ENCODE measurements at regions not wholly inside any gene's neighbourhood (a gene's known extent, or its start where the extent isn't known, plus 50 kb on each side); places are given as distances from the start of the nearest gene placed in this dataset.

- no peak for DNase-seq (ENCODE audit: low read depth in 4 of 4, low spot score in 2 of 4)
Observed at GRCh38 chr6:96460052-96460700, 61.4 kb upstream of the UFL1 start.

- DNase-seq (ENCODE audit: low read depth in 4 of 4, low spot score in 2 of 4) = no peak
Observed at GRCh38 chr6:96465321-96465903, 56.2 kb upstream of the UFL1 start.

- no peak for DNase-seq (ENCODE audit: low read depth in 4 of 4, low spot score in 2 of 4)
Observed at GRCh38 chr6:96466147-96466863, 55.3 kb upstream of the UFL1 start.

DNA sequence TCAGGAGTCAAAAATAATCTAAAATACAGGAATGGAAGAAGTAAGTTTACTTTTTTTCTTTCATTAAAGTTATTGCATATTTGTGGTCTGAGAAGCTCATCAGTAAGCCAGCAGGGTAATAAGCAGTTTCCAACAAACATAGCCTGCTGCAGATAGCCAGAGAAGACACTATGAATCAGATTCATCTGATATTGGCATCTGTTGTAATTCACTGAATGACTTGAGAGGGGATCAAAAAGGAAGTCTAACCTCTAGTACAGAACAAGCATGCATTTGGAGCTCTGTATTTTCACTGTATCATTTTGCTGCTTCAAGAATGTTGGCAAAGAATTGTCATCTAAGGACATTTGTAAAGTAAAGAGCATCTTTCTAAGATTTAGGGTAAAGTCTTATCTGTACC lies 53.8 kb upstream of the UFL1 start:
- no peak for DNase-seq (ENCODE audit: low read depth in 4 of 4, low spot score in 2 of 4)

- DNase-seq (ENCODE audit: low read depth in 4 of 4, low spot score in 2 of 4) = no peak
Observed at GRCh38 chr6:96468281-96468680, 53.3 kb upstream of the UFL1 start.

- no peak for DNase-seq (ENCODE audit: low read depth in 4 of 4, low spot score in 2 of 4)
Observed at GRCh38 chr6:96468681-96469224, 52.9 kb upstream of the UFL1 start.

- no peak for DNase-seq (ENCODE audit: low read depth in 4 of 4, low spot score in 2 of 4)
Observed at GRCh38 chr6:96469312-96469711, 52.3 kb upstream of the UFL1 start.

- DNase-seq (ENCODE audit: low read depth in 4 of 4, low spot score in 2 of 4) = no peak
Observed at GRCh38 chr6:96470296-96470695, 51.3 kb upstream of the UFL1 start.

All from left renal cortex interstitium (tissue), 4 donors.